Omental fat pad (tissue), 3 donors: ENCODE measurements at regions not wholly inside any gene's neighbourhood (a gene's known extent, or its start where the extent isn't known, plus 50 kb on each side); places are given as distances from the start of the nearest gene placed in this dataset.

Experiments
- ATAC-seq: fragments of 150-250 bp; one replicate; pipeline ENCODE4 v1.9.1; 2016; ENCODE audit warnings: mild to moderate bottlenecking, moderate library complexity; ENCODE audit not compliant: low FRiP score
- DNase-seq: peaks from one replicate; pipeline ENCODE4 v3.0.0-alpha.2; 2019; ENCODE audit warnings: low spot score
- CTCF ChIP-seq, 3 donors: fragments of 450-650 bp; IDR thresholded peaks; one replicate each; pipeline ENCODE4 v1.5.1; 2016 to 2017; ENCODE audit warnings: antibody characterized with exemption in 3 of 3, mild to moderate bottlenecking in 3 of 3, moderate library complexity in 2 of 3

GRCh38 chr5:168086104-168086610 is 205.3 kb upstream of the WWC1 start:
- ATAC-seq (peak; percentile 70), DNase-seq (no peak)
- no peak for TF ChIP-seq CTCF (IDR thresholded peaks at IDR 0.05)

- no peak for TF ChIP-seq CTCF (IDR thresholded peaks at IDR 0.05)
- no peak for DNase-seq
- ATAC-seq, result no peak
Observed at GRCh38 chr5:168086746-168087145, 204.7 kb upstream of the WWC1 start.

- no peak for ATAC-seq
- no peak for DNase-seq
- TF ChIP-seq CTCF (IDR thresholded peaks at IDR 0.05), result no peak
Observed at GRCh38 chr5:168088410-168089173, 202.9 kb upstream of the WWC1 start.

GRCh38 chr5:168089201-168089887 is 202.1 kb upstream of the WWC1 start:
- TF ChIP-seq CTCF (IDR thresholded peaks at IDR 0.05), result no peak
- DNase-seq (no peak), ATAC-seq (no peak)

GRCh38 chr5:168092209-168093185 is 198.9 kb upstream of the WWC1 start:
- no peak for DNase-seq
- ATAC-seq, result no peak
- no peak for TF ChIP-seq CTCF (IDR thresholded peaks at IDR 0.05)

- no peak for TF ChIP-seq CTCF (IDR thresholded peaks at IDR 0.05)
- ATAC-seq (no peak), DNase-seq (no peak)
Observed at GRCh38 chr5:168093200-168093910, 198.1 kb upstream of the WWC1 start.
